ENCODE measurements at regions not wholly inside any gene's neighbourhood (a gene's known extent, or its start where the extent isn't known, plus 50 kb on each side); places are given as distances from the start of the nearest gene placed in this dataset.

DNA sequence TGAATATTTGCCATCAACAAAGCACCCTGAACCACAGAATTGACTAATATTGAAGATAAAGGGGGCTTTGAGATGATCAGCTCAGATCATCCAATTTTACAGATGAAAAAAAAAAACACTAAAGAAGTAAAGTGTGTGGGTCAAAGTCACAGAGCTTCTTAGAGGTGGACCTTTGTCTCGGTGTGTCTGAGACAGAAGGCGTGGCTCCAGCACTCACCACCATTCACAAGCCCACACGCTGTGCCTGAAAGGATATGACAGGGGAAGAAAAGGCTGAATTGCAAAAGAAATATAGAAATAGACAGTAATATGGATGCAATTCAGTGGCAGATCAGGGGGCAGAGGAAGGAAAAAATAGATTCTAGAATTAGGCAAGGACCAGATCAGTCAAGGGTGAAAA, 114.9 kb upstream of the PLXNA4 start:
- Histone ChIP-seq H3K9me3 (no peaks in the 10 kb centered on the region), H3K36me3 (ENCODE audit: low read depth) (no peaks in the 10 kb centered on the region), H3K4me3 (no peak overlapping the region), H3K4me1 (ENCODE audit: low read depth) (no peaks in the 10 kb centered on the region)
- DNase-seq (no peak), ATAC-seq (no peak)
- TF ChIP-seq, protein P1, sequence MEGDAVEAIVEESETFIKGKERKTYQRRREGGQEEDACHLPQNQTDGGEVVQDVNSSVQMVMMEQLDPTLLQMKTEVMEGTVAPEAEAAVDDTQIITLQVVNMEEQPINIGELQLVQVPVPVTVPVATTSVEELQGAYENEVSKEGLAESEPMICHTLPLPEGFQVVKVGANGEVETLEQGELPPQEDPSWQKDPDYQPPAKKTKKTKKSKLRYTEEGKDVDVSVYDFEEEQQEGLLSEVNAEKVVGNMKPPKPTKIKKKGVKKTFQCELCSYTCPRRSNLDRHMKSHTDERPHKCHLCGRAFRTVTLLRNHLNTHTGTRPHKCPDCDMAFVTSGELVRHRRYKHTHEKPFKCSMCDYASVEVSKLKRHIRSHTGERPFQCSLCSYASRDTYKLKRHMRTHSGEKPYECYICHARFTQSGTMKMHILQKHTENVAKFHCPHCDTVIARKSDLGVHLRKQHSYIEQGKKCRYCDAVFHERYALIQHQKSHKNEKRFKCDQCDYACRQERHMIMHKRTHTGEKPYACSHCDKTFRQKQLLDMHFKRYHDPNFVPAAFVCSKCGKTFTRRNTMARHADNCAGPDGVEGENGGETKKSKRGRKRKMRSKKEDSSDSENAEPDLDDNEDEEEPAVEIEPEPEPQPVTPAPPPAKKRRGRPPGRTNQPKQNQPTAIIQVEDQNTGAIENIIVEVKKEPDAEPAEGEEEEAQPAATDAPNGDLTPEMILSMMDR (IDR thresholded peaks at IDR 0.05): no peak
- intact Hi-C loops (cut with DNase I, micrococcal nuclease): no loop called here

DNA sequence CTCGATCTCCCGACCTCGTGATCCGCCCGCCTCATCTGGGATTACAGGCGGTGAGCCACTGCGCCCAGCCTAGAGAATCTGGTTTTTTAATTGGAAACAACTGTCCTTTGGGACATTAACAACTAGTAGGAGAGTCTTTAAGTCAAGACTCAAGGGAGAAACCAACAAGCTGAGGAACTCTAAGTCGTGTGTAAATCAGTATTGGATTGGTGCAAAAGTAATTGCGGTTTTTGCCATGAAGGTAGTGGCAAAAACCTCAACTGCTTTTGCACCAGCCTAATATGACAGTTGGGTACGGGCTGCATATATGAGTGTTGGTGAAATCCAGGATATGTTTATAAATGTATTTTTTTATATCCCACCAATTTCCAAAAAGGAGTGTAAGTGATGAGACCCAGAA, 113.9 kb upstream of the PLXNA4 start:
- Histone ChIP-seq H3K36me3 (ENCODE audit: low read depth) (no peaks in the 10 kb centered on the region), H3K4me3 (no peak overlapping the region), H3K9me3 (no peaks in the 10 kb centered on the region), H3K4me1 (ENCODE audit: low read depth) (no peaks in the 10 kb centered on the region)
- ATAC-seq (no peak), DNase-seq (no peak)
- TF ChIP-seq, protein P1 (IDR thresholded peaks at IDR 0.05): no peak
- intact Hi-C loops (cut with DNase I, micrococcal nuclease): no loop called here

DNA sequence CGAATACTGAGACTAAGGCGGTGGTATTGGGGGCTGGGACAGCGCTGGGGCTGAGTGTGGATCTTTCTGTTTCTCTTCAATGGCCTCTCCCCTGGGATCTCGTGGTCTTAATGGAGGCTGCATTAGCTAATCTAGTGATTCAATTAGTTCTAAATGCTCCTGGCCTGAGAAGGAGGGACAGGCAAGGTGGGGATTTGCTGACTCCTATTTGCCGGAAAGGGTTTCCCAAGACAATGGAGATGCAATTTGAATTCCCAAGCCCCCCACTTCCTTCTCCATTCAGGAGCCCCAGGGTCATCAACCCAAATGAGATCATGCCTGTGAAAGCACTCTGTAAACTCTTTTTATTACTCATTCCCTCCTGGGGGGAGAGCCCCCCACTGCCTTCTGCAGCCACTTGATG, 111.7 kb upstream of the PLXNA4 start:
- no peaks in the 10 kb centered on the region for H3K4me1 ChIP-seq (ENCODE audit: low read depth)
- no peaks in the 10 kb centered on the region for H3K9me3 ChIP-seq
- TF ChIP-seq, protein P1 (IDR thresholded peaks at IDR 0.05): no peak
- no peak for ATAC-seq
- no peak overlapping the region for H3K4me3 ChIP-seq
- intact Hi-C loops (cut with DNase I, micrococcal nuclease): no loop called here
- H3K36me3 ChIP-seq (ENCODE audit: low read depth): no peaks in the 10 kb centered on the region
- no peak for DNase-seq

DNA sequence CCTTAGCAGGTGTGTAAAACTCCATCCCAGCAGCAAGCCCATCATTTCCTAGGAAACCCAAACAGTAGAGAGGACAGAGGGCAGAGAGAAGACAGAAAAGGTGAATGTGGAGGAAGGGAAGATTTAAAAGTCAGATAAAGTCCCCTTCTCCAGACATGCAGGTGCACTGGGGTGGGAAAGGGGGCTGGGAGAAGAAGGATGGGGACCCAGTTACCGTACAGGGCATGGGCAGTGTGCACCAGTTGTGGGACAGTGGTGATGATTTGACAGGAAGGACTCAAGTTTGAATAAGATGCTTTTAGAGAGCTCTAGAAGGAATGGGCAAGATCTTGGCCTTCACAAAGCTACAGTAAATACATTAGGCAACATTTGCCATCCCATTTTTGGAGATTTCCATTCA, 110.7 kb upstream of the PLXNA4 start:
- no peak for DNase-seq
- H3K4me3 ChIP-seq: no peak overlapping the region
- TF ChIP-seq, protein P1 (IDR thresholded peaks at IDR 0.05): no peak

DNA sequence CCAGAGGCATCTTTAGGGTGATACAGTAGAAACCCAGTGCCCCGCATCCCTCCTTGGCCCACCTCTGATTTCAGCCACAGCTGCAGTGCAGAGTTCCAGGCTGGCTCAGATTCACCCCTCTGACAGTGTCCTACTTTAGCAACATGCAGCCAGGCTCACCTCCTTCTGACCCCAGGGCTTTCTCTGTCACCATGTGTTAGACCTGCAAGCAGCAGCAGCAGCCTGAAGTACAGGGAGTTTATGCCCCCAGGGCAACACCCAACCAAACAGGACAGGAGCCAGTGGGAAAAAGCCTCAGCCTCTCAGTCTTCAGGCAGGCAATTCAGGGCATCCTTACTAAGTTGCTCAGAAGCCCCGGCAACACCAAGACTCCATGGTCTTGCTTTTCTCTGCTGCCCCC, 109.0 kb upstream of the PLXNA4 start:
- Histone ChIP-seq H3K4me1 (ENCODE audit: low read depth) (no peaks in the 10 kb centered on the region), H3K9me3 (no peaks in the 10 kb centered on the region), H3K4me3 (no peak overlapping the region), H3K36me3 (ENCODE audit: low read depth) (no peaks in the 10 kb centered on the region)
- DNase-seq (no peak), ATAC-seq (no peak)
- intact Hi-C loops (cut with DNase I, micrococcal nuclease): no loop called here
- TF ChIP-seq, protein P1 (IDR thresholded peaks at IDR 0.05): no peak

More for the DNA sequence above, 110.7 kb upstream of the PLXNA4 start:
- H3K4me1 ChIP-seq (ENCODE audit: low read depth): no peaks in the 10 kb centered on the region
- intact Hi-C loops (cut with DNase I, micrococcal nuclease): no loop called here
- H3K9me3 ChIP-seq: no peaks in the 10 kb centered on the region
- H3K36me3 ChIP-seq (ENCODE audit: low read depth): no peaks in the 10 kb centered on the region
- no peak for ATAC-seq

All from mucosa of descending colon (tissue), 3 donors.